SU-DHL-6 (cell line): ENCODE measurements at regions not wholly inside any gene's neighbourhood (a gene's known extent, or its start where the extent isn't known, plus 50 kb on each side); places are given as distances from the start of the nearest gene placed in this dataset.

Experiments
- H2AFZ ChIP-seq: fragments of 200-600 bp; sonication (generic); 2 replicates; pipeline ENCODE4 v1.6.1; 2014; ENCODE audit warnings: low read depth, mild to moderate bottlenecking, moderate library complexity, mixed read lengths, antibody characterized with exemption, low read length; ENCODE audit not compliant: severe bottlenecking
- H3F3A ChIP-seq: fragments of 200-600 bp; shearing (Covaris generic); 2 replicates; pipeline ENCODE4 v1.6.0; 2016; ENCODE audit warnings: antibody characterized with exemption, mild to moderate bottlenecking; ENCODE audit not compliant: insufficient read depth
- H3K27ac ChIP-seq: fragments of 200-600 bp; sonication (generic); 2 replicates; pipeline ENCODE4 v1.5.1; 2016; ENCODE audit warnings: low read depth, mild to moderate bottlenecking, low read length, moderate library complexity, mixed read lengths
- H3K27me3 ChIP-seq: fragments of 200-600 bp; sonication (generic), shearing (Covaris generic); 2 replicates; pipeline ENCODE4 v1.6.0; 2014; ENCODE audit warnings: mild to moderate bottlenecking, low read length
- H3K36me3 ChIP-seq: fragments of 200-600 bp; sonication (generic); 2 replicates; pipeline ENCODE4 v1.6.1; 2014; ENCODE audit warnings: mild to moderate bottlenecking, low read length, mixed read lengths
- H3K4me2 ChIP-seq: fragments of 300-600, 200-600 bp; shearing (Covaris generic), sonication (generic); 2 replicates; pipeline ENCODE4 v1.6.0; 2014; ENCODE audit warnings: low read length, low read depth, mild to moderate bottlenecking; ENCODE audit not compliant: poor library complexity, severe bottlenecking
- H3K4me3 ChIP-seq: fragments of 200-600 bp; sonication (generic); 2 replicates; pipeline ENCODE4 v1.5.1; 2014; ENCODE audit warnings: antibody characterized with exemption, low read length, mild to moderate bottlenecking, mixed read lengths; ENCODE audit not compliant: insufficient read depth, poor library complexity, severe bottlenecking
- H3K79me2 ChIP-seq: fragments of 200-600 bp; sonication (generic); 2 replicates; pipeline ENCODE4 v1.6.1; 2014; ENCODE audit warnings: mild to moderate bottlenecking, low read length, moderate library complexity; ENCODE audit not compliant: insufficient read depth
- H3K9ac ChIP-seq: fragments of 200-600 bp; sonication (generic); 2 replicates; pipeline ENCODE4 v1.7.0; 2014; ENCODE audit warnings: mild to moderate bottlenecking, low read length
- H3K9me2 ChIP-seq: fragments of 200-600 bp; sonication (generic); replicated peaks from 2 replicates; pipeline ENCODE4 v1.6.1; 2014; ENCODE audit warnings: low read length; ENCODE audit not compliant: insufficient read depth
- H3K9me3 ChIP-seq: fragments of 200-600 bp; sonication (generic); 2 replicates; pipeline ENCODE4 v1.6.1; 2014; ENCODE audit warnings: low read length, mixed read lengths; ENCODE audit not compliant: insufficient read depth
- H4K20me1 ChIP-seq: fragments of 200-600 bp; sonication (generic); 2 replicates; pipeline ENCODE4 v1.6.1; 2014; ENCODE audit warnings: low read depth, mild to moderate bottlenecking, antibody characterized with exemption, low read length, moderate library complexity, mixed read lengths
- CTCF ChIP-seq: fragments of 200-600 bp; sonication (generic); IDR thresholded peaks from one replicate; pipeline ENCODE4 v1.5.1; 2017; ENCODE audit warnings: antibody characterized with exemption, mild to moderate bottlenecking, low read length, moderate library complexity; ENCODE audit not compliant: insufficient read depth, poor library complexity, severe bottlenecking
- EZH2phosphoT487 ChIP-seq: fragments of 200-600 bp; sonication (generic), shearing (Covaris generic); conservative IDR thresholded peaks from 2 replicates; pipeline ENCODE4 v1.6.1; 2018; ENCODE audit warnings: mild to moderate bottlenecking, antibody characterized with exemption, low read length, moderate library complexity, mixed read lengths

GRCh38 chr16:17942067-17942466, 394.5 kb downstream of the NPIPA8 start:
- H3K27me3 ChIP-seq: no peaks in the 10 kb centered on the region
- H4K20me1 ChIP-seq: no peaks in the 10 kb centered on the region
- H3K9me3 ChIP-seq: no peaks in the 10 kb centered on the region
- H3K27ac ChIP-seq: no peak overlapping the region
- H3K36me3 ChIP-seq: no peaks in the 10 kb centered on the region
- no peak overlapping the region for H3K4me3 ChIP-seq
- H3K9me2 ChIP-seq: no peaks in the 10 kb centered on the region
- H3K79me2 ChIP-seq: no peaks in the 10 kb centered on the region
- no peak overlapping the region for H2AFZ ChIP-seq
- no peaks in the 10 kb centered on the region for H3F3A ChIP-seq
- H3K9ac ChIP-seq: no peak overlapping the region
- H3K4me2 ChIP-seq: no peak overlapping the region
- TF ChIP-seq CTCF (no peak), EZH2phosphoT487 (no peak)

GRCh38 chr16:17940584-17941364, 395.8 kb downstream of the NPIPA8 start:
- Histone ChIP-seq H3K9ac (no peak overlapping the region), H3K27me3 (no peaks in the 10 kb centered on the region), H3K9me2 (no peaks in the 10 kb centered on the region), H3K9me3 (no peaks in the 10 kb centered on the region), H3K4me3 (no peak overlapping the region), H2AFZ (no peak overlapping the region), H3K79me2 (no peaks in the 10 kb centered on the region), H3K36me3 (no peaks in the 10 kb centered on the region), H4K20me1 (no peaks in the 10 kb centered on the region), H3F3A (no peaks in the 10 kb centered on the region), H3K4me2 (no peak overlapping the region), H3K27ac (no peak overlapping the region)
- TF ChIP-seq EZH2phosphoT487: no peak

GRCh38 chr16:17939723-17940122, 396.8 kb downstream of the NPIPA8 start:
- Histone ChIP-seq H3K9me3 (no peaks in the 10 kb centered on the region), H3K27ac (no peak overlapping the region)

More at GRCh38 chr16:17939723-17940122, 396.8 kb downstream of the NPIPA8 start:
- no peaks in the 10 kb centered on the region for H3K27me3 ChIP-seq
- H3F3A ChIP-seq: no peaks in the 10 kb centered on the region
- H3K4me3 ChIP-seq: no peak overlapping the region
- H3K36me3 ChIP-seq: no peaks in the 10 kb centered on the region
- no peak for TF ChIP-seq CTCF
- TF ChIP-seq EZH2phosphoT487: no peak
- H3K9ac ChIP-seq: no peak overlapping the region
- H4K20me1 ChIP-seq: no peaks in the 10 kb centered on the region
- no peak overlapping the region for H2AFZ ChIP-seq
- H3K4me2 ChIP-seq: peak overlapping the region; percentile 28
- H3K79me2 ChIP-seq: no peaks in the 10 kb centered on the region
- H3K9me2 ChIP-seq: no peaks in the 10 kb centered on the region
